ENCODE measurements at regions not wholly inside any gene's neighbourhood (a gene's known extent, or its start where the extent isn't known, plus 50 kb on each side); places are given as distances from the start of the nearest gene placed in this dataset.

DNA sequence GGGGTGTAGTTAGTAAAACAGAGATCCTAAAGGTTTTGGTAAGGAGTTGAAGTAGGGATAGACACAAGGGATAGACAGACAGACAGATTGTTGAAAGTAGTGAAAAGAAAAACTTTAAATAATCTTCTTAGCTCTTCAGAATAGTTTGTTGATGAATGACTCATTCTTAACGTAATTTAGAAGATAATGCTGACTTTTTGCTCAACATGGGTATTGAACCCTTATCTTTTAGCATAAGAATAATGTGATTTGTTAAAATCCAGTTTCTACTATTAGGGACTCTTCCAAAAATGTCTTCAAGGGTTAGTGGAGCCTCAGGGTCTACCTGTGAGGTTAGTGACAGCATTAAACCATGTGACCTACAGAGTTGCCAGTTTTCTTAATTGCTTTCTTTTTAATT, 411.2 kb downstream of the ETV1 start:
- TF ChIP-seq EZH2 (IDR thresholded peaks at IDR 0.05; ENCODE audit: insufficient read depth, poor library complexity, severe bottlenecking) (no peak), EZH2phosphoT487 (IDR thresholded peaks at IDR 0.05; ENCODE audit: insufficient read depth, low read depth) (no peak)

Measured in GM23248 (cell line).